Liver (tissue), 8 donors: ENCODE measurements at regions not wholly inside any gene's neighbourhood (a gene's known extent, or its start where the extent isn't known, plus 50 kb on each side); places are given as distances from the start of the nearest gene placed in this dataset.

Experiments used
- DNase-seq: peaks from one replicate; pipeline ENCODE4 v3.0.0-alpha.2; 2017; ENCODE audit warnings: low spot score
- H3K27ac ChIP-seq, 2 donors: one replicate each; pipeline ENCODE4 v1.7.0; 2013; ENCODE audit warnings: inconsistent platforms in 2 of 2, low read length in 2 of 2, control low read depth in 1 of 2, low read depth in 1 of 2, mild to moderate bottlenecking in 1 of 2
- H3K27me3 ChIP-seq, 4 donors: one replicate each; pipeline versions ENCODE4 v1.6.1 to v1.7.0; 2013; ENCODE audit warnings: low read length in 3 of 4, inconsistent platforms in 1 of 4, mild to moderate bottlenecking in 1 of 4, moderate library complexity in 1 of 4; ENCODE audit not compliant: control insufficient read depth in 4 of 4, insufficient read depth in 4 of 4
- H3K36me3 ChIP-seq, 4 donors: one replicate each; pipeline versions ENCODE4 v1.6.1 to v1.7.0; 2013; ENCODE audit warnings: low read length in 3 of 4, mild to moderate bottlenecking in 3 of 4, low read depth in 1 of 4, moderate library complexity in 1 of 4; ENCODE audit not compliant: control insufficient read depth in 4 of 4, insufficient read depth in 3 of 4
- H3K4me1 ChIP-seq, 4 donors: one replicate each; pipeline versions ENCODE4 v1.6.1 to v1.7.0; 2013; ENCODE audit warnings: low read length in 3 of 4, mild to moderate bottlenecking in 3 of 4, moderate library complexity in 1 of 4; ENCODE audit not compliant: control insufficient read depth in 4 of 4, insufficient read depth in 4 of 4
- H3K4me3 ChIP-seq, 3 donors: one replicate each; pipeline versions ENCODE4 v1.6.1 to v1.7.0; 2013; ENCODE audit warnings: low read length in 3 of 3, control low read depth in 1 of 3, low read depth in 1 of 3, mild to moderate bottlenecking in 1 of 3
- H3K9ac ChIP-seq, 2 donors: one replicate each; pipeline ENCODE4 v1.7.0; 2013; ENCODE audit warnings: low read length in 2 of 2, mild to moderate bottlenecking in 2 of 2, moderate library complexity in 2 of 2, control low read depth in 1 of 2, low read depth in 1 of 2
- H3K9me3 ChIP-seq, 4 donors: one replicate each; pipeline versions ENCODE4 v1.6.1 to v1.7.0; 2013; ENCODE audit warnings: low read length in 3 of 4; ENCODE audit not compliant: control insufficient read depth in 4 of 4
- ATF3 ChIP-seq: IDR thresholded peaks from 2 replicates; pipeline ENCODE4 v1.6.1; 2016; ENCODE audit warnings: antibody characterized with exemption
- CTCF ChIP-seq: fragments of 150-350 bp; IDR thresholded peaks from 2 replicates; pipeline ENCODE4 v1.5.1; 2017; ENCODE audit warnings: improper control_type of control experiment, low read depth, low read length; ENCODE audit not compliant: missing input control
- EGR1 ChIP-seq, 2 donors: IDR thresholded peaks; 2 replicates each; pipeline ENCODE4 v1.6.1; 2016 to 2018; ENCODE audit warnings: antibody characterized with exemption in 2 of 2, low read depth in 2 of 2
- FOXA2 ChIP-seq: IDR thresholded peaks from 2 replicates; pipeline ENCODE4 v1.6.1; 2016; ENCODE audit warnings: antibody characterized with exemption
- GABPA ChIP-seq, 2 donors: IDR thresholded peaks in 1 of 2; conservative IDR thresholded peaks in 1 of 2; 2 replicates each; pipeline ENCODE4 v1.6.1; 2016; ENCODE audit warnings: antibody characterized with exemption in 2 of 2, mild to moderate bottlenecking in 1 of 2, moderate library complexity in 1 of 2
- HNF4A ChIP-seq, 2 donors: conservative IDR thresholded peaks; 2 replicates each; pipeline ENCODE4 v1.6.1; 2016; ENCODE audit warnings: antibody characterized with exemption in 2 of 2, mild to moderate bottlenecking in 2 of 2
- HNF4G ChIP-seq: IDR thresholded peaks from 2 replicates; pipeline ENCODE4 v1.6.1; 2016; ENCODE audit warnings: antibody characterized with exemption
- MAX ChIP-seq: IDR thresholded peaks from 2 replicates; pipeline ENCODE4 v1.6.1; 2016; ENCODE audit warnings: antibody characterized with exemption
- NR2F2 ChIP-seq: IDR thresholded peaks from 2 replicates; pipeline ENCODE4 v1.6.1; 2016; ENCODE audit warnings: antibody characterized with exemption
- RAD21 ChIP-seq, 2 donors: IDR thresholded peaks; 2 replicates each; pipeline ENCODE4 v1.6.1; 2016; ENCODE audit warnings: antibody characterized with exemption in 2 of 2, mild to moderate bottlenecking in 2 of 2
- REST ChIP-seq: IDR thresholded peaks from 2 replicates; pipeline ENCODE4 v1.6.1; 2016; ENCODE audit warnings: antibody characterized with exemption, mild to moderate bottlenecking
- RXRA ChIP-seq, 2 donors: IDR thresholded peaks; 2 replicates each; pipeline ENCODE4 v1.6.1; 2017 to 2018; ENCODE audit warnings: antibody characterized with exemption in 2 of 2, mild to moderate bottlenecking in 1 of 2
- SP1 ChIP-seq: IDR thresholded peaks from 2 replicates; pipeline ENCODE4 v1.6.1; 2018; ENCODE audit warnings: antibody characterized with exemption, mild to moderate bottlenecking
- TAF1 ChIP-seq: conservative IDR thresholded peaks from 2 replicates; pipeline ENCODE4 v1.6.1; 2016; ENCODE audit warnings: antibody characterized with exemption, mild to moderate bottlenecking
- YY1 ChIP-seq: IDR thresholded peaks from 2 replicates; pipeline ENCODE4 v1.6.1; 2016; ENCODE audit warnings: antibody characterized with exemption, mild to moderate bottlenecking
- WGBS: extraction: QIAGEN DNeasy Blood & Tissue Kit; methylation state at CpG from one replicate; pipeline ENCODE4 v1.1.7; 2013; 5-methylcytosine and 5-hydroxymethylcytosine counted together
- donor health status: healthy.
- donor health status: healthy.
- donor health status: healthy.
- donor health status: healthy.
- donor health status: healthy.

- Histone ChIP-seq H3K9me3 (no peaks in the 10 kb centered on the region), H3K4me1 (no peaks in the 10 kb centered on the region), H3K36me3 (no peaks in the 10 kb centered on the region), H3K27ac (no peak overlapping the region), H3K9ac (no peak overlapping the region), H3K4me3 (no peak overlapping the region), H3K27me3 (no peaks in the 10 kb centered on the region)
- no peak for DNase-seq
- WGBS: 76% methylated on average over 1 of the region's 1 CpG
- TF ChIP-seq RAD21 (IDR thresholded peaks at IDR 0.05) (no peak), RXRA (IDR thresholded peaks at IDR 0.05) (no peak), YY1 (no peak), GABPA (IDR thresholded peaks at IDR 0.05 in 1 of 2, conservative IDR thresholded peaks at IDR 0.05 in 1 of 2) (no peak), EGR1 (IDR thresholded peaks at IDR 0.05; ENCODE audit: low read depth in 2 of 2) (no peak), TAF1 (no peak), HNF4A (conservative IDR thresholded peaks at IDR 0.05) (no peak), MAX (no peak), FOXA2 (no peak), HNF4G (no peak), ATF3 (no peak)
Measured at GRCh38 chr4:178664621-178665020, 1222.4 kb upstream of the AGA start.

- TF ChIP-seq MAX: no peak
- TF ChIP-seq ATF3: no peak
- no peak for TF ChIP-seq NR2F2
- no peak for TF ChIP-seq SP1
- no peak for TF ChIP-seq RXRA (IDR thresholded peaks at IDR 0.05)
- TF ChIP-seq YY1: no peak
- TF ChIP-seq CTCF: no peak
- TF ChIP-seq REST: no peak
- no peak for TF ChIP-seq RAD21 (IDR thresholded peaks at IDR 0.05)
- no peaks in the 10 kb centered on the region for H3K36me3 ChIP-seq
- H3K27me3 ChIP-seq: no peaks in the 10 kb centered on the region
- DNase-seq: no peak
- H3K4me3 ChIP-seq: no peak overlapping the region
- WGBS: 75% methylated on average over 5 of the region's 5 CpGs
- H3K9me3 ChIP-seq: peaks cover 0 to 2% (median 0%) of the 10 kb centered on the region in 4 donors
- H3K4me1 ChIP-seq: no peaks in the 10 kb centered on the region
- H3K27ac ChIP-seq: no peak overlapping the region
- H3K9ac ChIP-seq: no peak overlapping the region
Measured at GRCh38 chr4:178665916-178666315, 1223.7 kb upstream of the AGA start.
